HEK293 (cell line): ENCODE measurements at regions not wholly inside any gene's neighbourhood (a gene's known extent, or its start where the extent isn't known, plus 50 kb on each side); places are given as distances from the start of the nearest gene placed in this dataset.

ENCODE experiments used
- CTCF ChIA-PET: fragments of 350-600 bp; formaldehyde crosslinking; extraction: SDS; loops from one replicate; lab custom pipeline; 2021; ENCODE audit warnings: antibody characterized with exemption; lab: Yijun Ruan, JAX
- POLR2A ChIA-PET: fragments of 300-600 bp; formaldehyde crosslinking; extraction: SDS; loops from one replicate; lab custom pipeline; 2020; ENCODE audit warnings: antibody characterized with exemption, inconsistent platforms; lab: Yijun Ruan, JAX
- H3K27ac ChIP-seq: fragments of 200-500 bp; sonication (Bioruptor generic); 2 replicates; pipeline ENCODE4 v1.5.1; 2014; ENCODE audit warnings: low read depth, low read length, control low read depth, inconsistent platforms; ENCODE audit errors: extremely low read depth
- H3K36me3 ChIP-seq, 2 experiments: fragments of 200-500 bp in 1 of 2; sonication (Bioruptor generic) in 1 of 2; 1 replicate in 1 of 2; 2 replicates in 1 of 2; pipeline ENCODE4 v1.5.1; 2014 to 2017; ENCODE audit warnings: inconsistent platforms in 2 of 2, low read length in 2 of 2; ENCODE audit not compliant: control insufficient read depth in 2 of 2, insufficient read depth in 1 of 2
- H3K4me1 ChIP-seq: fragments of 200-500 bp; sonication (Bioruptor generic); 2 replicates; pipeline ENCODE4 v1.5.1; 2014; ENCODE audit warnings: mild to moderate bottlenecking, low read length, inconsistent platforms; ENCODE audit not compliant: control insufficient read depth, insufficient read depth
- H3K4me3 ChIP-seq: 2 replicates; pipeline ENCODE4 v1.5.1; 2011; ENCODE audit warnings: low read depth, mild to moderate bottlenecking, control low read depth, low read length, moderate library complexity
- H3K9me3 ChIP-seq: fragments of 200-500 bp; sonication (Bioruptor generic); 2 replicates; pipeline ENCODE4 v1.5.1; 2014; ENCODE audit warnings: low read depth, low read length, inconsistent platforms; ENCODE audit not compliant: control insufficient read depth, insufficient read depth
- FEZF1 ChIP-seq: fragments of 450-650 bp; formaldehyde crosslinking; IDR thresholded peaks from 2 replicates; pipeline ENCODE4 v1.5.1; 2016; ENCODE audit warnings: missing biosample characterization, missing genetic modification characterization
- GLIS2 ChIP-seq: fragments of 450-650 bp; formaldehyde crosslinking; IDR thresholded peaks from 2 replicates; pipeline ENCODE4 v1.5.1; 2016; ENCODE audit warnings: missing biosample characterization, missing genetic modification characterization
- OSR2 ChIP-seq: fragments of 450-650 bp; formaldehyde crosslinking; IDR thresholded peaks from 2 replicates; pipeline ENCODE4 v1.5.1; 2016; ENCODE audit warnings: missing biosample characterization, missing genetic modification characterization
- SP2 ChIP-seq: fragments of 450-650 bp; formaldehyde crosslinking; IDR thresholded peaks from 2 replicates; pipeline ENCODE4 v1.5.1; 2016; ENCODE audit warnings: missing biosample characterization, missing genetic modification characterization
- ZBTB8A ChIP-seq: fragments of 450-650 bp; formaldehyde crosslinking; IDR thresholded peaks from 2 replicates; pipeline ENCODE4 v1.5.1; 2016; ENCODE audit warnings: missing biosample characterization, missing genetic modification characterization
- ZNF214 ChIP-seq: fragments of 450-650 bp; formaldehyde crosslinking; IDR thresholded peaks from 2 replicates; pipeline ENCODE4 v1.5.1; 2017; ENCODE audit warnings: missing biosample characterization, mild to moderate bottlenecking, missing genetic modification characterization, borderline replicate concordance
- ZNF248 ChIP-seq: fragments of 450-650 bp; formaldehyde crosslinking; IDR thresholded peaks from 2 replicates; pipeline ENCODE4 v1.5.1; 2017; ENCODE audit warnings: missing biosample characterization, missing genetic modification characterization
- ZNF274 ChIP-seq, 2 experiments: fragments of 200-500 bp in 1 of 2; fragments of 450-650 bp in 1 of 2; sonication (Bioruptor generic) in 1 of 2; formaldehyde crosslinking in 1 of 2; IDR thresholded peaks; 2 replicates each; pipeline versions ENCODE4 v1.5.1 to v1.6.1; 2014 to 2016; ENCODE audit warnings: borderline replicate concordance in 1 of 2, inconsistent platforms in 1 of 2, low read length in 1 of 2, missing biosample characterization in 1 of 2, missing genetic modification characterization in 1 of 2
- ZNF341 ChIP-seq: fragments of 450-650 bp; formaldehyde crosslinking; IDR thresholded peaks from 2 replicates; pipeline ENCODE4; 2016; ENCODE audit warnings: low read depth, missing biosample characterization, missing genetic modification characterization
- ZNF426 ChIP-seq: fragments of 450-650 bp; formaldehyde crosslinking; IDR thresholded peaks from 2 replicates; pipeline ENCODE4 v1.5.1; 2017; ENCODE audit warnings: missing biosample characterization, missing genetic modification characterization, mild to moderate bottlenecking, inconsistent platforms, moderate library complexity
- ZNF514 ChIP-seq: fragments of 450-650 bp; formaldehyde crosslinking; IDR thresholded peaks from 2 replicates; pipeline ENCODE4 v1.5.1; 2016; ENCODE audit warnings: missing biosample characterization, missing genetic modification characterization
- ZNF529 ChIP-seq: fragments of 450-650 bp; formaldehyde crosslinking; IDR thresholded peaks from 2 replicates; pipeline ENCODE4 v1.5.1; 2017; ENCODE audit warnings: missing genetic modification characterization, missing biosample characterization; ENCODE audit not compliant: insufficient replicate concordance
- ZNF585B ChIP-seq: fragments of 450-650 bp; formaldehyde crosslinking; IDR thresholded peaks from 2 replicates; pipeline ENCODE4 v1.5.1; 2016; ENCODE audit warnings: missing biosample characterization, missing genetic modification characterization
- TF ChIP-seq, protein P1 (sequence below): fragments of 450-650 bp; formaldehyde crosslinking; conservative IDR thresholded peaks from 2 replicates; pipeline ENCODE4 v1.5.1; 2016; ENCODE audit warnings: low read depth, missing biosample characterization, missing genetic modification characterization
- TF ChIP-seq, protein P2 (sequence below): fragments of 450-650 bp; formaldehyde crosslinking; conservative IDR thresholded peaks from 2 replicates; pipeline ENCODE4 v1.5.1; 2016; ENCODE audit warnings: low read depth, missing biosample characterization, missing genetic modification characterization
- TF ChIP-seq, protein P3 (sequence below): fragments of 450-650 bp; formaldehyde crosslinking; IDR thresholded peaks from 2 replicates; pipeline ENCODE4; 2016; ENCODE audit warnings: missing biosample characterization, missing genetic modification characterization
- TF ChIP-seq, protein P4 (sequence below): fragments of 450-650 bp; formaldehyde crosslinking; IDR thresholded peaks from 2 replicates; pipeline ENCODE4 v1.5.1; 2016; ENCODE audit warnings: missing biosample characterization, missing genetic modification characterization

DNA sequence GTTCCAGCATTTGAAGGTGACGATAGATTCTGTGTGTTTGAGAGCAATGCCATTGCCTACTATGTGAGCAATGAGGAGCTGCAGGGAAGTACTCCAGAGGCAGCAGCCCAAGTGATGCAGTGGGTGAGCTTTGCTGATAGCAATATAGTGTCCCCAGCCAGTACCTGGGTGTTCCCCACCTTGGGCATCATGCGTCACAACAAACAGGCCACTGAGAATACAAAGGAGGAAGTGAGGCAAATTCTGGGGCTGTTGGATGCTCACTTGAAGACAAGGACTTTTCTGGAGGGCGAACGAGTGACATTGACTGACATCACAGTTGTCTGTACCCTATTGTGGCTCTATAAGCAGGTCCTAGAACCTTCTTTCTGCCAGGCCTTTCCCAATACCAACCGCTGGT lies 142.0 kb downstream of the PLS3 start:
- H3K27ac ChIP-seq = no peak overlapping the region
- TF ChIP-seq ZNF585B (tag by site-specific recombination) = no peak
- TF ChIP-seq, protein P1, sequence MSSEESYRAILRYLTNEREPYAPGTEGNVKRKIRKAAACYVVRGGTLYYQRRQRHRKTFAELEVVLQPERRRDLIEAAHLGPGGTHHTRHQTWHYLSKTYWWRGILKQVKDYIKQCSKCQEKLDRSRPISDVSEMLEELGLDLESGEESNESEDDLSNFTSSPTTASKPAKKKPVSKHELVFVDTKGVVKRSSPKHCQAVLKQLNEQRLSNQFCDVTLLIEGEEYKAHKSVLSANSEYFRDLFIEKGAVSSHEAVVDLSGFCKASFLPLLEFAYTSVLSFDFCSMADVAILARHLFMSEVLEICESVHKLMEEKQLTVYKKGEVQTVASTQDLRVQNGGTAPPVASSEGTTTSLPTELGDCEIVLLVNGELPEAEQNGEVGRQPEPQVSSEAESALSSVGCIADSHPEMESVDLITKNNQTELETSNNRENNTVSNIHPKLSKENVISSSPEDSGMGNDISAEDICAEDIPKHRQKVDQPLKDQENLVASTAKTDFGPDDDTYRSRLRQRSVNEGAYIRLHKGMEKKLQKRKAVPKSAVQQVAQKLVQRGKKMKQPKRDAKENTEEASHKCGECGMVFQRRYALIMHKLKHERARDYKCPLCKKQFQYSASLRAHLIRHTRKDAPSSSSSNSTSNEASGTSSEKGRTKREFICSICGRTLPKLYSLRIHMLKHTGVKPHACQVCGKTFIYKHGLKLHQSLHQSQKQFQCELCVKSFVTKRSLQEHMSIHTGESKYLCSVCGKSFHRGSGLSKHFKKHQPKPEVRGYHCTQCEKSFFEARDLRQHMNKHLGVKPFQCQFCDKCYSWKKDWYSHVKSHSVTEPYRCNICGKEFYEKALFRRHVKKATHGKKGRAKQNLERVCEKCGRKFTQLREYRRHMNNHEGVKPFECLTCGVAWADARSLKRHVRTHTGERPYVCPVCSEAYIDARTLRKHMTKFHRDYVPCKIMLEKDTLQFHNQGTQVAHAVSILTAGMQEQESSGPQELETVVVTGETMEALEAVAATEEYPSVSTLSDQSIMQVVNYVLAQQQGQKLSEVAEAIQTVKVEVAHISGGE (tag by site-specific recombination) = no peak
- TF ChIP-seq, all 188 proteins: peak for 0
- Histone ChIP-seq H3K4me1 (no peaks in the 10 kb centered on the region), H3K9me3 (no peaks in the 10 kb centered on the region), H3K4me3 (no peak overlapping the region), H3K36me3 (no peaks in the 10 kb centered on the region)
- POLR2A ChIA-PET = no interaction called here
- CTCF ChIA-PET = interaction anchor here (0.6 to 3.3 kb wide), 2 partner anchors 10 to 13 kb away, joined by 5 to 12 read pairs; no protein-coding TSS in a partner anchor

DNA sequence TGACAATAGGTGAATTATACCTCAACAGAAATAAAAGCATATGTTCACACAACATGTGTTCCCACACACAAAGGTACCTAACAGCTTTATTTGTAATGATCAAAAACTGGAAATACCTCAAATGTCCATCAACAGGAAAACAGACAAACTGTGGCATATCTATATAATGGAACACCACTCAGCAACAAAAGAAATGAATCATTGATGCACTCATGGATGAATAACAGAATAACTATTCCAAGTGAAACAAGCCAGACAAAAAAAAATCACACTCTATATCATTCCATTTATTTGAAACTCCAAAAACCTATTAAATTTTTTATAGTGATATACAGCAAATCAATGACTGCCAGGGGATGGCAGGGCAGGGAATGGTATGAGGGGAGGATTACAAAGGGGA lies 148.1 kb downstream of the PLS3 start:
- no peak overlapping the region for H3K4me3 ChIP-seq
- no peaks in the 10 kb centered on the region for H3K4me1 ChIP-seq
- H3K9me3 ChIP-seq = no peaks in the 10 kb centered on the region
- TF ChIP-seq ZNF248 (tag by site-specific recombination) (no peak), GLIS2 (tag by site-specific recombination) (no peak), ZNF529 (tag by site-specific recombination) (no peak), ZBTB8A (no peak), SP2 (tag by site-specific recombination) (no peak), ZNF341 (tag by site-specific recombination) (no peak), ZNF274 (IDR thresholded peaks at IDR 0.05; ENCODE audit: low read length) (no peak), ZNF274 (tag by site-specific recombination; IDR thresholded peaks at IDR 0.05; ENCODE audit: borderline replicate concordance) (no peak), ZNF514 (tag by site-specific recombination) (no peak), ZNF214 (tag by site-specific recombination) (no peak), ZNF426 (tag by site-specific recombination) (no peak), OSR2 (tag by site-specific recombination) (no peak), FEZF1 (no peak)
- TF ChIP-seq, protein P2, sequence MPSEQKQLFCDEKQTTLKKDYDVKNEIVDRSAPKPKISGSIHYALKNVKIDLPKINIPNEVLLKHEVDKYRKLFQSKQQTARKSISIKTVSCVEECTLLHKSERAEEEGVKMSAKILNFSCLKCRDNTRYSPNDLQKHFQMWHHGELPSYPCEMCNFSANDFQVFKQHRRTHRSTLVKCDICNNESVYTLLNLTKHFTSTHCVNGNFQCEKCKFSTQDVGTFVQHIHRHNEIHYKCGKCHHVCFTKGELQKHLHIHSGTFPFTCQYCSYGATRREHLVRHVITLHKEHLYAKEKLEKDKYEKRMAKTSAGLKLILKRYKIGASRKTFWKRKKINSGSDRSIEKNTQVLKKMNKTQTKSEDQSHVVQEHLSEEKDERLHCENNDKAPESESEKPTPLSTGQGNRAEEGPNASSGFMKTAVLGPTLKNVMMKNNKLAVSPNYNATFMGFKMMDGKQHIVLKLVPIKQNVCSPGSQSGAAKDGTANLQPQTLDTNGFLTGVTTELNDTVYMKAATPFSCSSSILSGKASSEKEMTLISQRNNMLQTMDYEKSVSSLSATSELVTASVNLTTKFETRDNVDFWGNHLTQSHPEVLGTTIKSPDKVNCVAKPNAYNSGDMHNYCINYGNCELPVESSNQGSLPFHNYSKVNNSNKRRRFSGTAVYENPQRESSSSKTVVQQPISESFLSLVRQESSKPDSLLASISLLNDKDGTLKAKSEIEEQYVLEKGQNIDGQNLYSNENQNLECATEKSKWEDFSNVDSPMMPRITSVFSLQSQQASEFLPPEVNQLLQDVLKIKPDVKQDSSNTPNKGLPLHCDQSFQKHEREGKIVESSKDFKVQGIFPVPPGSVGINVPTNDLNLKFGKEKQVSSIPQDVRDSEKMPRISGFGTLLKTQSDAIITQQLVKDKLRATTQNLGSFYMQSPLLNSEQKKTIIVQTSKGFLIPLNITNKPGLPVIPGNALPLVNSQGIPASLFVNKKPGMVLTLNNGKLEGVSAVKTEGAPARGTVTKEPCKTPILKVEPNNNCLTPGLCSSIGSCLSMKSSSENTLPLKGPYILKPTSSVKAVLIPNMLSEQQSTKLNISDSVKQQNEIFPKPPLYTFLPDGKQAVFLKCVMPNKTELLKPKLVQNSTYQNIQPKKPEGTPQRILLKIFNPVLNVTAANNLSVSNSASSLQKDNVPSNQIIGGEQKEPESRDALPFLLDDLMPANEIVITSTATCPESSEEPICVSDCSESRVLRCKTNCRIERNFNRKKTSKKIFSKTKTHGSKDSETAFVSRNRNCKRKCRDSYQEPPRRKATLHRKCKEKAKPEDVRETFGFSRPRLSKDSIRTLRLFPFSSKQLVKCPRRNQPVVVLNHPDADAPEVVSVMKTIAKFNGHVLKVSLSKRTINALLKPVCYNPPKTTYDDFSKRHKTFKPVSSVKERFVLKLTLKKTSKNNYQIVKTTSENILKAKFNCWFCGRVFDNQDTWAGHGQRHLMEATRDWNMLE (tag by site-specific recombination) = no peak
- TF ChIP-seq, protein P3, sequence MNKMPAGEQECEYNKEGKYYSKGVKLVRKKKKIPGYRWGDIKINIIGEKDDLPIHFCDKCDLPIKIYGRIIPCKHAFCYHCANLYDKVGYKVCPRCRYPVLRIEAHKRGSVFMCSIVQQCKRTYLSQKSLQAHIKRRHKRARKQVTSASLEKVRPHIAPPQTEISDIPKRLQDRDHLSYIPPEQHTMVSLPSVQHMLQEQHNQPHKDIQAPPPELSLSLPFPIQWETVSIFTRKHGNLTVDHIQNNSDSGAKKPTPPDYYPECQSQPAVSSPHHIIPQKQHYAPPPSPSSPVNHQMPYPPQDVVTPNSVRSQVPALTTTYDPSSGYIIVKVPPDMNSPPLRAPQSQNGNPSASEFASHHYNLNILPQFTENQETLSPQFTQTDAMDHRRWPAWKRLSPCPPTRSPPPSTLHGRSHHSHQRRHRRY = no peak
- TF ChIP-seq, protein P4, sequence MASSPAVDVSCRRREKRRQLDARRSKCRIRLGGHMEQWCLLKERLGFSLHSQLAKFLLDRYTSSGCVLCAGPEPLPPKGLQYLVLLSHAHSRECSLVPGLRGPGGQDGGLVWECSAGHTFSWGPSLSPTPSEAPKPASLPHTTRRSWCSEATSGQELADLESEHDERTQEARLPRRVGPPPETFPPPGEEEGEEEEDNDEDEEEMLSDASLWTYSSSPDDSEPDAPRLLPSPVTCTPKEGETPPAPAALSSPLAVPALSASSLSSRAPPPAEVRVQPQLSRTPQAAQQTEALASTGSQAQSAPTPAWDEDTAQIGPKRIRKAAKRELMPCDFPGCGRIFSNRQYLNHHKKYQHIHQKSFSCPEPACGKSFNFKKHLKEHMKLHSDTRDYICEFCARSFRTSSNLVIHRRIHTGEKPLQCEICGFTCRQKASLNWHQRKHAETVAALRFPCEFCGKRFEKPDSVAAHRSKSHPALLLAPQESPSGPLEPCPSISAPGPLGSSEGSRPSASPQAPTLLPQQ (tag by site-specific recombination) = no peak
- ChIA-PET POLR2A (no interaction called here), CTCF (no interaction called here)
- H3K27ac ChIP-seq = no peak overlapping the region
- no peaks in the 10 kb centered on the region for H3K36me3 ChIP-seq
